GM12878 (cell line): ENCODE measurements at regions not wholly inside any gene's neighbourhood (a gene's known extent, or its start where the extent isn't known, plus 50 kb on each side); places are given as distances from the start of the nearest gene placed in this dataset.

Experiments
- BMI1 ChIP-seq: fragments of 450-650 bp; IDR thresholded peaks from 2 replicates; pipeline ENCODE4 v1.6.1; 2016; ENCODE audit warnings: mild to moderate bottlenecking, moderate library complexity, borderline replicate concordance
- CEBPZ ChIP-seq: fragments of 150-350 bp; IDR thresholded peaks from 2 replicates; pipeline ENCODE4 v1.6.1; 2016; ENCODE audit warnings: low read depth, low read length
- CHD1 ChIP-seq: IDR thresholded peaks from 2 replicates; pipeline ENCODE4 v1.6.1; 2012; ENCODE audit warnings: low read depth, low read length, improper control_type of control experiment
- CTCF ChIP-seq, 3 experiments: IDR thresholded peaks in 2 of 3; conservative IDR thresholded peaks in 1 of 3; 2 replicates each; pipeline ENCODE4 v1.5.1; 2011; ENCODE audit warnings: low read depth in 3 of 3, low read length in 3 of 3, mild to moderate bottlenecking in 3 of 3, control low read depth in 2 of 3, moderate library complexity in 2 of 3, inconsistent platforms in 1 of 3, mixed read lengths in 1 of 3; ENCODE audit not compliant: control insufficient read depth in 2 of 3, insufficient read depth in 1 of 3; ENCODE audit errors: extremely low read depth in 1 of 3
- JUND ChIP-seq: IDR thresholded peaks from 2 replicates; pipeline ENCODE4 v1.6.1; 2012; ENCODE audit warnings: low read depth, mild to moderate bottlenecking, low read length, improper control_type of control experiment, moderate library complexity
- MEF2A ChIP-seq: IDR thresholded peaks from 2 replicates; pipeline ENCODE4 v1.6.1; 2011; ENCODE audit warnings: low read depth, mild to moderate bottlenecking, low read length, moderate library complexity; ENCODE audit not compliant: insufficient read depth
- MYC ChIP-seq: IDR thresholded peaks from 2 replicates; pipeline ENCODE4 v1.6.1; 2011; ENCODE audit warnings: mild to moderate bottlenecking, low read length, moderate library complexity, inconsistent platforms; ENCODE audit not compliant: insufficient read depth, insufficient replicate concordance, insufficient read length, severe bottlenecking
- PKNOX1 ChIP-seq: fragments of 450-650 bp; IDR thresholded peaks from 2 replicates; pipeline ENCODE4 v1.6.1; 2016; ENCODE audit warnings: mild to moderate bottlenecking
- POU2F2 ChIP-seq: IDR thresholded peaks from 3 replicates; pipeline ENCODE4 v1.6.1; 2011; ENCODE audit warnings: low read depth, mild to moderate bottlenecking, low read length, borderline replicate concordance
- RFX5 ChIP-seq: IDR thresholded peaks from 2 replicates; pipeline ENCODE4 v1.6.1; 2011; ENCODE audit warnings: low read depth, low read length, improper control_type of control experiment
- SIX5 ChIP-seq: IDR thresholded peaks from 2 replicates; pipeline ENCODE4 v1.6.1; 2011; ENCODE audit warnings: mild to moderate bottlenecking, low read depth, low read length, moderate library complexity; ENCODE audit not compliant: severe bottlenecking
- SP1 ChIP-seq: IDR thresholded peaks from one replicate; pipeline ENCODE4 v1.6.1; 2011; ENCODE audit warnings: low read depth, low read length
- SUZ12 ChIP-seq: fragments of 200-600 bp; sonication (generic); IDR thresholded peaks from one replicate; pipeline ENCODE4 v1.6.1; 2018; ENCODE audit warnings: antibody characterized with exemption, mild to moderate bottlenecking; ENCODE audit not compliant: unreplicated experiment
- TCF7 ChIP-seq: IDR thresholded peaks from 2 replicates; pipeline ENCODE4 v1.6.1; 2014; ENCODE audit warnings: antibody characterized with exemption, borderline replicate concordance
- ZNF622 ChIP-seq: fragments of 450-650 bp; IDR thresholded peaks from 2 replicates; pipeline ENCODE4 v1.6.1; 2017; ENCODE audit warnings: mild to moderate bottlenecking, inconsistent platforms
- TF ChIP-seq, protein P1 (sequence below): IDR thresholded peaks from 2 replicates; pipeline ENCODE4 v1.6.1; 2012; ENCODE audit warnings: low read depth, low read length, improper control_type of control experiment
- TF ChIP-seq, protein P2 (sequence below): IDR thresholded peaks from 2 replicates; pipeline ENCODE4 v1.6.1; 2011; ENCODE audit warnings: low read depth, mild to moderate bottlenecking, low read length, moderate library complexity, borderline replicate concordance; ENCODE audit errors: extremely low read depth
- TF ChIP-seq, protein P3 (sequence below): fragments of 450-650 bp; formaldehyde crosslinking; IDR thresholded peaks from 2 replicates; pipeline ENCODE4 v1.4.0; 2020; ENCODE audit warnings: mild to moderate bottlenecking, moderate library complexity

DNA sequence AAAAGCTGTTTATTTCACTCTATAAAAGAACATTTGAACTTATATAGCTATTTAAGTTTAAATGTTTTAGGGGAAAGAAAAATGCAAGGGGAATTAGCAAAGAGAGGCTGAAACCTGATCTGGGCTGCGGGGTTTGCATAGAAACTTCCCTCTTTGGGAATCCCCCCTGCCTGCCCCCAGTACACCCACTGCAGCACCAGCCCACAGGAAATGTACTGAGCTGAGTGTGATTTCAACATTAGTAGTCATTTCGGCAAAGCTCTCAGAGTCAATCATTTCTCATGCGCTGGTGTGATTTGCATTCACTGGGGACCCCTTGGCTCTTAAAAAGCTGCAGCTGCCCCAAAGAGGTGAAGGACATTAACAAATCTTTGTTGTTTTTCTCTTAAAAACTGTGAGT, 859.4 kb downstream of the MAFB start (continued):
- TF ChIP-seq, protein P1, sequence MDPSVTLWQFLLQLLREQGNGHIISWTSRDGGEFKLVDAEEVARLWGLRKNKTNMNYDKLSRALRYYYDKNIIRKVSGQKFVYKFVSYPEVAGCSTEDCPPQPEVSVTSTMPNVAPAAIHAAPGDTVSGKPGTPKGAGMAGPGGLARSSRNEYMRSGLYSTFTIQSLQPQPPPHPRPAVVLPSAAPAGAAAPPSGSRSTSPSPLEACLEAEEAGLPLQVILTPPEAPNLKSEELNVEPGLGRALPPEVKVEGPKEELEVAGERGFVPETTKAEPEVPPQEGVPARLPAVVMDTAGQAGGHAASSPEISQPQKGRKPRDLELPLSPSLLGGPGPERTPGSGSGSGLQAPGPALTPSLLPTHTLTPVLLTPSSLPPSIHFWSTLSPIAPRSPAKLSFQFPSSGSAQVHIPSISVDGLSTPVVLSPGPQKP: no peak
- TF ChIP-seq, protein P2, sequence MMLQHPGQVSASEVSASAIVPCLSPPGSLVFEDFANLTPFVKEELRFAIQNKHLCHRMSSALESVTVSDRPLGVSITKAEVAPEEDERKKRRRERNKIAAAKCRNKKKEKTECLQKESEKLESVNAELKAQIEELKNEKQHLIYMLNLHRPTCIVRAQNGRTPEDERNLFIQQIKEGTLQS: no peak
- TF ChIP-seq PKNOX1 (peak; percentile 94), MYC (no peak), CHD1 (no peak), SIX5 (no peak), BMI1 (peak; percentile 46; the same call in 1 of the 2 replicates), CEBPZ (no peak), SP1 (peak; percentile 65), MEF2A (0 out of 2 replicates have a peak, but pooled peaks have one; percentile 39), CTCF (IDR thresholded peaks at IDR 0.05 in 2 of 3, conservative IDR thresholded peaks at IDR 0.05 in 1 of 3; ENCODE audit: control insufficient read depth in 2 of 3, extremely low read depth in 1 of 3, insufficient read depth in 1 of 3, low read depth in 3 of 3, low read length in 3 of 3) (no peak), SUZ12 (no peak), TCF7 (no peak), POU2F2 (peak; percentile 94), JUND (peak; percentile 43; the same call in 1 of the 2 replicates), RFX5 (no peak), ZNF622 (no peak)
- TF ChIP-seq, protein P3, sequence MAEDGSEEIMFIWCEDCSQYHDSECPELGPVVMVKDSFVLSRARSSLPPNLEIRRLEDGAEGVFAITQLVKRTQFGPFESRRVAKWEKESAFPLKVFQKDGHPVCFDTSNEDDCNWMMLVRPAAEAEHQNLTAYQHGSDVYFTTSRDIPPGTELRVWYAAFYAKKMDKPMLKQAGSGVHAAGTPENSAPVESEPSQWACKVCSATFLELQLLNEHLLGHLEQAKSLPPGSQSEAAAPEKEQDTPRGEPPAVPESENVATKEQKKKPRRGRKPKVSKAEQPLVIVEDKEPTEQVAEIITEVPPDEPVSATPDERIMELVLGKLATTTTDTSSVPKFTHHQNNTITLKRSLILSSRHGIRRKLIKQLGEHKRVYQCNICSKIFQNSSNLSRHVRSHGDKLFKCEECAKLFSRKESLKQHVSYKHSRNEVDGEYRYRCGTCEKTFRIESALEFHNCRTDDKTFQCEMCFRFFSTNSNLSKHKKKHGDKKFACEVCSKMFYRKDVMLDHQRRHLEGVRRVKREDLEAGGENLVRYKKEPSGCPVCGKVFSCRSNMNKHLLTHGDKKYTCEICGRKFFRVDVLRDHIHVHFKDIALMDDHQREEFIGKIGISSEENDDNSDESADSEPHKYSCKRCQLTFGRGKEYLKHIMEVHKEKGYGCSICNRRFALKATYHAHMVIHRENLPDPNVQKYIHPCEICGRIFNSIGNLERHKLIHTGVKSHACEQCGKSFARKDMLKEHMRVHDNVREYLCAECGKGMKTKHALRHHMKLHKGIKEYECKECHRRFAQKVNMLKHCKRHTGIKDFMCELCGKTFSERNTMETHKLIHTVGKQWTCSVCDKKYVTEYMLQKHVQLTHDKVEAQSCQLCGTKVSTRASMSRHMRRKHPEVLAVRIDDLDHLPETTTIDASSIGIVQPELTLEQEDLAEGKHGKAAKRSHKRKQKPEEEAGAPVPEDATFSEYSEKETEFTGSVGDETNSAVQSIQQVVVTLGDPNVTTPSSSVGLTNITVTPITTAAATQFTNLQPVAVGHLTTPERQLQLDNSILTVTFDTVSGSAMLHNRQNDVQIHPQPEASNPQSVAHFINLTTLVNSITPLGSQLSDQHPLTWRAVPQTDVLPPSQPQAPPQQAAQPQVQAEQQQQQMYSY (CRISPR knock-in tag): no peak
